ENCODE measurements at regions not wholly inside any gene's neighbourhood (a gene's known extent, or its start where the extent isn't known, plus 50 kb on each side); places are given as distances from the start of the nearest gene placed in this dataset.

- DNase-seq, result no peak
- no peak overlapping the region for H3K56ac ChIP-seq (ENCODE audit: insufficient read length, low read depth, low read length)
- no peaks in the 10 kb centered on the region for H3K79me2 ChIP-seq (ENCODE audit: insufficient read depth, low read length)
- no peaks in the 10 kb centered on the region for H3K36me3 Mint-ChIP-seq (ENCODE audit: insufficient read depth in 1 of 3, low read depth in 3 of 3)
- H3K27ac Mint-ChIP-seq, result no peak overlapping the region
- no peak overlapping the region for H3K23ac ChIP-seq (ENCODE audit: insufficient read length, low read depth, low read length)
- H3K14ac ChIP-seq (ENCODE audit: insufficient read depth, low read length), result no peak overlapping the region
- H4K20me1 ChIP-seq (ENCODE audit: control insufficient read depth, insufficient read depth, insufficient read length), result no peaks in the 10 kb centered on the region
- no peaks in the 10 kb centered on the region for H3K79me1 ChIP-seq (ENCODE audit: insufficient read depth, low read depth, low read length, poor library complexity, severe bottlenecking)
- H3K9me3 Mint-ChIP-seq, result no peaks in the 10 kb centered on the region
- no peak for TF ChIP-seq CTCF (conservative IDR thresholded peaks at IDR 0.05)
- no peaks in the 10 kb centered on the region for H3K9me3 ChIP-seq (ENCODE audit: control insufficient read depth, low read depth, low read length)
- H2BK20ac ChIP-seq (ENCODE audit: low read depth, low read length, poor library complexity, severe bottlenecking), result no peak overlapping the region
- H3K4me1 Mint-ChIP-seq, result peaks cover 14 to 24% of the 10 kb centered on the region in 2 experiments
- H3K18ac ChIP-seq (ENCODE audit: insufficient read length, low read depth, low read length), result no peak overlapping the region
- no peak overlapping the region for H3K9ac ChIP-seq (ENCODE audit: extremely low read depth, insufficient read length, low read length)
- H3K27ac ChIP-seq (ENCODE audit: insufficient read length, low read depth, low read length), result no peak overlapping the region
- H3K27me3 ChIP-seq (ENCODE audit: insufficient read depth, low read length), result no peaks in the 10 kb centered on the region
- H2AK5ac ChIP-seq (ENCODE audit: insufficient read length, low read length), result no peak overlapping the region
- H3T11ph ChIP-seq (ENCODE audit: low read length), result no peak overlapping the region
- H2BK120ac ChIP-seq (ENCODE audit: low read depth, low read length, poor library complexity, severe bottlenecking), result no peak overlapping the region
- no peak overlapping the region for H2BK12ac ChIP-seq (ENCODE audit: insufficient read length, low read depth, low read length)
- H2BK5ac ChIP-seq (ENCODE audit: insufficient read length, low read length), result no peak overlapping the region
- no CpG with 5 or more reads among the region's 3 CpGs for WGBS (ENCODE audit: extremely low coverage, insufficient read length, low lambda C conversion rate)
- H4K91ac ChIP-seq (ENCODE audit: insufficient read length, low read depth, low read length), result no peak overlapping the region
- H3K4me3 Mint-ChIP-seq, result no peak overlapping the region
- no peak overlapping the region for H3K4me2 ChIP-seq (ENCODE audit: insufficient read depth, insufficient read length, low read length)
- peaks cover 7% of the 10 kb centered on the region for H3K4me1 ChIP-seq (ENCODE audit: insufficient read depth, low read length)
- no peak overlapping the region for H4K8ac ChIP-seq (replicated peaks; ENCODE audit: insufficient read length, low read depth, low read length)
- H4K5ac ChIP-seq (ENCODE audit: insufficient read length, low read depth, low read length), result no peak overlapping the region
- H2BK15ac ChIP-seq (ENCODE audit: low read depth, low read length), result no peak overlapping the region
- H2AFZ ChIP-seq (ENCODE audit: low read length), result no peak overlapping the region
- H3K23me2 ChIP-seq (ENCODE audit: insufficient read length, low read depth, low read length, poor library complexity, severe bottlenecking), result no peaks in the 10 kb centered on the region
- no peak overlapping the region for H3K4ac ChIP-seq (ENCODE audit: low read depth, low read length)
- H3K27me3 Mint-ChIP-seq (ENCODE audit: low read depth), result no peaks in the 10 kb centered on the region; the same call in 1 of the 2 replicates
Measured at GRCh38 chr11:33488971-33489370, 211.7 kb downstream of the C11orf91 start.
